DOHH2 (cell line): ENCODE measurements at regions not wholly inside any gene's neighbourhood (a gene's known extent, or its start where the extent isn't known, plus 50 kb on each side); places are given as distances from the start of the nearest gene placed in this dataset.

Experiments used
- EZH2phosphoT487 ChIP-seq: fragments of 200-600 bp; sonication (generic); IDR thresholded peaks from 2 replicates; pipeline ENCODE4 v1.6.1; 2017; ENCODE audit warnings: borderline replicate concordance, mild to moderate bottlenecking, antibody characterized with exemption, low read length, moderate library complexity, mixed read lengths
- TF ChIP-seq, protein P1 (sequence below): fragments of 200-600 bp; sonication (generic); IDR thresholded peaks from one replicate; pipeline ENCODE4 v1.5.1; 2014; ENCODE audit warnings: antibody characterized with exemption, mild to moderate bottlenecking, low read depth, low read length; ENCODE audit not compliant: poor library complexity, severe bottlenecking

DNA sequence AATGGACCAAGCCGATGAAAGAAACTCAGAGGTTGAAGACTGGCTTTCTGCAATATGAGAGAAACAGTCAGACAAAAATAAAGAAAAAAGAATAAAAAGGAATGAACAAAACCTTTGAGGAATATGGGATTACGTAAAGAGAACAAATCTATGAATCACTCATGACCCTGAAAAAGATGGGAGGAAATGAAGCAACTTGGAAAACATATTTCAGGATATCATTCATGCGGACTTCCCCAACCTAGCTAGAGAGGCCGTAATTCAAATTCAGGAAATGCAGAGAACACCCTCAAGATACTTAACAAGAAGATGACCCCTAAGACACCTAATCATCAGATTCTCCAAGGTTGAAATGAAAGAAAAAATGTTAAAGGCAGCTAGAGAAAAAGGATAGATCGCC lies 705.3 kb upstream of the CHRM3 start:
- TF ChIP-seq, protein P1, sequence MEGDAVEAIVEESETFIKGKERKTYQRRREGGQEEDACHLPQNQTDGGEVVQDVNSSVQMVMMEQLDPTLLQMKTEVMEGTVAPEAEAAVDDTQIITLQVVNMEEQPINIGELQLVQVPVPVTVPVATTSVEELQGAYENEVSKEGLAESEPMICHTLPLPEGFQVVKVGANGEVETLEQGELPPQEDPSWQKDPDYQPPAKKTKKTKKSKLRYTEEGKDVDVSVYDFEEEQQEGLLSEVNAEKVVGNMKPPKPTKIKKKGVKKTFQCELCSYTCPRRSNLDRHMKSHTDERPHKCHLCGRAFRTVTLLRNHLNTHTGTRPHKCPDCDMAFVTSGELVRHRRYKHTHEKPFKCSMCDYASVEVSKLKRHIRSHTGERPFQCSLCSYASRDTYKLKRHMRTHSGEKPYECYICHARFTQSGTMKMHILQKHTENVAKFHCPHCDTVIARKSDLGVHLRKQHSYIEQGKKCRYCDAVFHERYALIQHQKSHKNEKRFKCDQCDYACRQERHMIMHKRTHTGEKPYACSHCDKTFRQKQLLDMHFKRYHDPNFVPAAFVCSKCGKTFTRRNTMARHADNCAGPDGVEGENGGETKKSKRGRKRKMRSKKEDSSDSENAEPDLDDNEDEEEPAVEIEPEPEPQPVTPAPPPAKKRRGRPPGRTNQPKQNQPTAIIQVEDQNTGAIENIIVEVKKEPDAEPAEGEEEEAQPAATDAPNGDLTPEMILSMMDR: no peak
- no peak for TF ChIP-seq EZH2phosphoT487
